ENCODE measurements at regions not wholly inside any gene's neighbourhood (a gene's known extent, or its start where the extent isn't known, plus 50 kb on each side); places are given as distances from the start of the nearest gene placed in this dataset.

GRCh38 chr13:68369739-68370138 is 1139.6 kb upstream of the PCDH9 start:
- in situ Hi-C loops (cut with HindIII; ENCODE audit: low sequenced_read_pairs), result no loop called here

GRCh38 chr13:68368922-68369321 is 1138.8 kb upstream of the PCDH9 start:
- in situ Hi-C loops (cut with HindIII; ENCODE audit: low sequenced_read_pairs), result no loop called here

- in situ Hi-C loops (cut with HindIII; ENCODE audit: low sequenced_read_pairs), result no loop called here
Measured at GRCh38 chr13:68359105-68359504, 1129.0 kb upstream of the PCDH9 start.

- in situ Hi-C loops (cut with HindIII; ENCODE audit: low sequenced_read_pairs), result no loop called here
Measured at GRCh38 chr13:68358294-68358705, 1128.2 kb upstream of the PCDH9 start.

GRCh38 chr13:68350554-68350953 is 1120.4 kb upstream of the PCDH9 start:
- in situ Hi-C loops (cut with HindIII; ENCODE audit: low sequenced_read_pairs), result no loop called here

- in situ Hi-C loops (cut with HindIII; ENCODE audit: low sequenced_read_pairs), result no loop called here
Measured at GRCh38 chr13:68347220-68347619, 1117.1 kb upstream of the PCDH9 start.

GRCh38 chr13:68345963-68346531 is 1115.9 kb upstream of the PCDH9 start:
- in situ Hi-C loops (cut with HindIII; ENCODE audit: low sequenced_read_pairs), result no loop called here

GRCh38 chr13:68323124-68323523 is 1093.0 kb upstream of the PCDH9 start:
- in situ Hi-C loops (cut with HindIII; ENCODE audit: low sequenced_read_pairs), result no loop called here

GRCh38 chr13:68319384-68319783 is 1089.2 kb upstream of the PCDH9 start:
- in situ Hi-C loops (cut with HindIII; ENCODE audit: low sequenced_read_pairs), result no loop called here

GRCh38 chr13:68304286-68304893 is 1074.3 kb upstream of the PCDH9 start:
- in situ Hi-C loops (cut with HindIII; ENCODE audit: low sequenced_read_pairs), result no loop called here

- in situ Hi-C loops (cut with HindIII; ENCODE audit: low sequenced_read_pairs), result no loop called here
Measured at GRCh38 chr13:68293631-68294030, 1063.5 kb upstream of the PCDH9 start.

GRCh38 chr13:68292601-68293000 is 1062.5 kb upstream of the PCDH9 start:
- in situ Hi-C loops (cut with HindIII; ENCODE audit: low sequenced_read_pairs), result no loop called here

- in situ Hi-C loops (cut with HindIII; ENCODE audit: low sequenced_read_pairs), result no loop called here
Measured at GRCh38 chr13:68291595-68291994, 1061.5 kb upstream of the PCDH9 start.

- in situ Hi-C loops (cut with HindIII; ENCODE audit: low sequenced_read_pairs), result no loop called here
Measured at GRCh38 chr13:68275758-68276157, 1045.6 kb upstream of the PCDH9 start.

GRCh38 chr13:68272652-68273051 is 1042.5 kb upstream of the PCDH9 start:
- in situ Hi-C loops (cut with HindIII; ENCODE audit: low sequenced_read_pairs), result no loop called here

GRCh38 chr13:68264692-68265091 is 1034.6 kb upstream of the PCDH9 start:
- in situ Hi-C loops (cut with HindIII; ENCODE audit: low sequenced_read_pairs), result no loop called here

- in situ Hi-C loops (cut with HindIII; ENCODE audit: low sequenced_read_pairs), result no loop called here
Measured at GRCh38 chr13:68261105-68261504, 1031.0 kb upstream of the PCDH9 start.

GRCh38 chr13:68257111-68257842 is 1027.1 kb upstream of the PCDH9 start:
- in situ Hi-C loops (cut with HindIII; ENCODE audit: low sequenced_read_pairs), result no loop called here

GRCh38 chr13:68254151-68254550 is 1024.0 kb upstream of the PCDH9 start:
- in situ Hi-C loops (cut with HindIII; ENCODE audit: low sequenced_read_pairs), result no loop called here

- in situ Hi-C loops (cut with HindIII; ENCODE audit: low sequenced_read_pairs), result no loop called here
Measured at GRCh38 chr13:68234274-68234673, 1004.1 kb upstream of the PCDH9 start.

GRCh38 chr13:68232351-68233130 is 1002.4 kb upstream of the PCDH9 start:
- in situ Hi-C loops (cut with HindIII; ENCODE audit: low sequenced_read_pairs), result no loop called here

Measured in endothelial cell of hepatic sinusoid (primary cell).